Liver (tissue), 3 donors: ENCODE measurements at regions not wholly inside any gene's neighbourhood (a gene's known extent, or its start where the extent isn't known, plus 50 kb on each side); places are given as distances from the start of the nearest gene placed in this dataset.

Source experiments
- EGR1 ChIP-seq, 2 donors: IDR thresholded peaks; 2 replicates each; pipeline ENCODE4 v1.6.1; 2016 to 2018; ENCODE audit warnings: antibody characterized with exemption in 2 of 2, low read depth in 2 of 2
- FOXA1 ChIP-seq: IDR thresholded peaks from 2 replicates; pipeline ENCODE4 v1.6.1; 2016; ENCODE audit warnings: antibody characterized with exemption
- GABPA ChIP-seq, 2 donors: IDR thresholded peaks in 1 of 2; conservative IDR thresholded peaks in 1 of 2; 2 replicates each; pipeline ENCODE4 v1.6.1; 2016; ENCODE audit warnings: antibody characterized with exemption in 2 of 2, mild to moderate bottlenecking in 1 of 2, moderate library complexity in 1 of 2
- JUND ChIP-seq, 2 donors: IDR thresholded peaks; 2 replicates each; pipeline ENCODE4 v1.6.1; 2016; ENCODE audit warnings: antibody characterized with exemption in 2 of 2
- RAD21 ChIP-seq, 2 donors: IDR thresholded peaks; 2 replicates each; pipeline ENCODE4 v1.6.1; 2016; ENCODE audit warnings: antibody characterized with exemption in 2 of 2, mild to moderate bottlenecking in 2 of 2
- TAF1 ChIP-seq: conservative IDR thresholded peaks from 2 replicates; pipeline ENCODE4 v1.6.1; 2016; ENCODE audit warnings: antibody characterized with exemption, mild to moderate bottlenecking
- TF ChIP-seq, protein P1 (sequence below): IDR thresholded peaks from 2 replicates; pipeline ENCODE4 v1.6.1; 2016; ENCODE audit warnings: antibody characterized with exemption
- TF ChIP-seq, protein P2 (sequence below): fragments of 150-350 bp; IDR thresholded peaks from 2 replicates; pipeline ENCODE4 v1.5.1; 2017; ENCODE audit warnings: improper control_type of control experiment, low read depth, low read length; ENCODE audit not compliant: missing input control
- TF ChIP-seq, protein P3 (sequence below): IDR thresholded peaks from 2 replicates; pipeline ENCODE4 v1.6.1; 2016; ENCODE audit warnings: antibody characterized with exemption, mild to moderate bottlenecking
- TF ChIP-seq, protein P4 (sequence below): IDR thresholded peaks from 2 replicates; pipeline ENCODE4 v1.6.1; 2016; ENCODE audit warnings: antibody characterized with exemption
- donor health status: healthy.
- donor health status: healthy.

DNA sequence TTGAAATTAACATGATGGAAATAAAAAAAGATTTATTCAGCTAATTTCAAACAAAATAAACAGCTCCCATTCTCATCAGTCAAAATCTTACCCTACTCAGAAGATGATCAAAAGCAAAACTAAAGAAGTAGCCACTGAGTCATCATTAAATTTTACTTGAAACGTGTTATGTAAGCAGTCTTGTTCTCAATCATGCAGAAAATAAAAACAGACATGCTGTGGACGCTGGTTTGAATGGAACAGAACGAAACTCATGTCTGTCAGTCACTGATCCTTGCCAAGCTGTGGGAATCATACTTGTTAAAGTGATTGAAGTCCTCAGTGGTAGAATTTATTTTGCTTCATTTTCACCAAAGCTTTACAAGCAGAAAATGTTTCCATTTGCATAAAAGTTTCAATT is 77.2 kb upstream of the TLR3 start:
- no peak for TF ChIP-seq JUND (IDR thresholded peaks at IDR 0.05)
- TF ChIP-seq FOXA1 = no peak
- TF ChIP-seq, protein P1, sequence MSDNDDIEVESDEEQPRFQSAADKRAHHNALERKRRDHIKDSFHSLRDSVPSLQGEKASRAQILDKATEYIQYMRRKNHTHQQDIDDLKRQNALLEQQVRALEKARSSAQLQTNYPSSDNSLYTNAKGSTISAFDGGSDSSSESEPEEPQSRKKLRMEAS = no peak
- TF ChIP-seq, protein P2, sequence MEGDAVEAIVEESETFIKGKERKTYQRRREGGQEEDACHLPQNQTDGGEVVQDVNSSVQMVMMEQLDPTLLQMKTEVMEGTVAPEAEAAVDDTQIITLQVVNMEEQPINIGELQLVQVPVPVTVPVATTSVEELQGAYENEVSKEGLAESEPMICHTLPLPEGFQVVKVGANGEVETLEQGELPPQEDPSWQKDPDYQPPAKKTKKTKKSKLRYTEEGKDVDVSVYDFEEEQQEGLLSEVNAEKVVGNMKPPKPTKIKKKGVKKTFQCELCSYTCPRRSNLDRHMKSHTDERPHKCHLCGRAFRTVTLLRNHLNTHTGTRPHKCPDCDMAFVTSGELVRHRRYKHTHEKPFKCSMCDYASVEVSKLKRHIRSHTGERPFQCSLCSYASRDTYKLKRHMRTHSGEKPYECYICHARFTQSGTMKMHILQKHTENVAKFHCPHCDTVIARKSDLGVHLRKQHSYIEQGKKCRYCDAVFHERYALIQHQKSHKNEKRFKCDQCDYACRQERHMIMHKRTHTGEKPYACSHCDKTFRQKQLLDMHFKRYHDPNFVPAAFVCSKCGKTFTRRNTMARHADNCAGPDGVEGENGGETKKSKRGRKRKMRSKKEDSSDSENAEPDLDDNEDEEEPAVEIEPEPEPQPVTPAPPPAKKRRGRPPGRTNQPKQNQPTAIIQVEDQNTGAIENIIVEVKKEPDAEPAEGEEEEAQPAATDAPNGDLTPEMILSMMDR = no peak
- TF ChIP-seq RAD21 (IDR thresholded peaks at IDR 0.05) = no peak
- no peak for TF ChIP-seq GABPA (IDR thresholded peaks at IDR 0.05 in 1 of 2, conservative IDR thresholded peaks at IDR 0.05 in 1 of 2)
- TF ChIP-seq, protein P3, sequence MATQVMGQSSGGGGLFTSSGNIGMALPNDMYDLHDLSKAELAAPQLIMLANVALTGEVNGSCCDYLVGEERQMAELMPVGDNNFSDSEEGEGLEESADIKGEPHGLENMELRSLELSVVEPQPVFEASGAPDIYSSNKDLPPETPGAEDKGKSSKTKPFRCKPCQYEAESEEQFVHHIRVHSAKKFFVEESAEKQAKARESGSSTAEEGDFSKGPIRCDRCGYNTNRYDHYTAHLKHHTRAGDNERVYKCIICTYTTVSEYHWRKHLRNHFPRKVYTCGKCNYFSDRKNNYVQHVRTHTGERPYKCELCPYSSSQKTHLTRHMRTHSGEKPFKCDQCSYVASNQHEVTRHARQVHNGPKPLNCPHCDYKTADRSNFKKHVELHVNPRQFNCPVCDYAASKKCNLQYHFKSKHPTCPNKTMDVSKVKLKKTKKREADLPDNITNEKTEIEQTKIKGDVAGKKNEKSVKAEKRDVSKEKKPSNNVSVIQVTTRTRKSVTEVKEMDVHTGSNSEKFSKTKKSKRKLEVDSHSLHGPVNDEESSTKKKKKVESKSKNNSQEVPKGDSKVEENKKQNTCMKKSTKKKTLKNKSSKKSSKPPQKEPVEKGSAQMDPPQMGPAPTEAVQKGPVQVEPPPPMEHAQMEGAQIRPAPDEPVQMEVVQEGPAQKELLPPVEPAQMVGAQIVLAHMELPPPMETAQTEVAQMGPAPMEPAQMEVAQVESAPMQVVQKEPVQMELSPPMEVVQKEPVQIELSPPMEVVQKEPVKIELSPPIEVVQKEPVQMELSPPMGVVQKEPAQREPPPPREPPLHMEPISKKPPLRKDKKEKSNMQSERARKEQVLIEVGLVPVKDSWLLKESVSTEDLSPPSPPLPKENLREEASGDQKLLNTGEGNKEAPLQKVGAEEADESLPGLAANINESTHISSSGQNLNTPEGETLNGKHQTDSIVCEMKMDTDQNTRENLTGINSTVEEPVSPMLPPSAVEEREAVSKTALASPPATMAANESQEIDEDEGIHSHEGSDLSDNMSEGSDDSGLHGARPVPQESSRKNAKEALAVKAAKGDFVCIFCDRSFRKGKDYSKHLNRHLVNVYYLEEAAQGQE = no peak
- TF ChIP-seq, protein P4, sequence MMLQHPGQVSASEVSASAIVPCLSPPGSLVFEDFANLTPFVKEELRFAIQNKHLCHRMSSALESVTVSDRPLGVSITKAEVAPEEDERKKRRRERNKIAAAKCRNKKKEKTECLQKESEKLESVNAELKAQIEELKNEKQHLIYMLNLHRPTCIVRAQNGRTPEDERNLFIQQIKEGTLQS = no peak
- TF ChIP-seq EGR1 (IDR thresholded peaks at IDR 0.05; ENCODE audit: low read depth in 2 of 2) = no peak
- no peak for TF ChIP-seq TAF1
